CD4-positive, alpha-beta T cell treated with Interleukin-17A for 1 hour (primary cell): ENCODE measurements at regions not wholly inside any gene's neighbourhood (a gene's known extent, or its start where the extent isn't known, plus 50 kb on each side); places are given as distances from the start of the nearest gene placed in this dataset.
"Not testable (repeated sequence)": the region's sequence is repeated elsewhere in the genome, so short reads cannot be mapped to it uniquely, and the experiment has no call there.

Experiments used
- DNase-seq: peaks from one replicate; pipeline ENCODE4 v3.0.0-alpha.2; 2020

DNA sequence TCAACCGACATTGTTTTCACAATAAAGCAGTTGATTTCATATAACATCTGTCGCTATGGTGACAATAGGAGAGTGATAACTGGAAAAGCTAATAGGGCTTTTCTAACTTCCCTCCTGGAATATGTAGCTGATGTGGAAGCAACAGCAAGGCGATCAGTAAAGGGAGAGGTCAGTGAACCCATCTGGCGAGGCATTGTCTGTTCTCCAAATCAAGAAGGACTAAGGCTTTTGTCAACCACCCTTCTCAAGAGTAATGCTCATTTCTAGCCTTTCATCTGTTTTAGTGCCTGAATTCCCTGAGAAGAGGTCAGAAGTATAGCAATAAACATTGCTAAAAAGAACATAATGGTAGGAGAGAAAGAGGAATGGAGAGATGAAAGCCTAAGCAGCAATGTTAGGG, 201.3 kb downstream of the AKAP7 start:
- DNase-seq = no peak

DNA sequence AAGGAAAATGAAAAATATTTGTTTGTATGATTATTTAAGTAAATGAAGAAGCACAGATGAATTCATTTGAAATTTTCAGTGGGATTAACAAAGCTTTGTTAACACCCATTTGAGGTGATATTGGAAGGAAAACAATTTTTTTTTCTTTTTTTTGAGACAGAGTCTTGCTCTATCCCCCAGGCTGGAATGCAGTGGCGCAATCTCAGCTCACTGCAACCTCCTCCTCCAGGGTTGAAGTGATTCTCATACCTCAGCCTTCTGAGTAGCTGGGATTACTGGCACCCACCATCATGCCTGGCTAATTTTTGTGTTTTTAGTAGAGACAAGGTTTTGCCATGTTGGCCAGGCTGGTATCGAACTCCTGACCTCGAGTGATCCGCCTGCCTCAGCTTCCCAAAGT, 211.6 kb downstream of the AKAP7 start:
- DNase-seq = not testable (repeated sequence)

DNA sequence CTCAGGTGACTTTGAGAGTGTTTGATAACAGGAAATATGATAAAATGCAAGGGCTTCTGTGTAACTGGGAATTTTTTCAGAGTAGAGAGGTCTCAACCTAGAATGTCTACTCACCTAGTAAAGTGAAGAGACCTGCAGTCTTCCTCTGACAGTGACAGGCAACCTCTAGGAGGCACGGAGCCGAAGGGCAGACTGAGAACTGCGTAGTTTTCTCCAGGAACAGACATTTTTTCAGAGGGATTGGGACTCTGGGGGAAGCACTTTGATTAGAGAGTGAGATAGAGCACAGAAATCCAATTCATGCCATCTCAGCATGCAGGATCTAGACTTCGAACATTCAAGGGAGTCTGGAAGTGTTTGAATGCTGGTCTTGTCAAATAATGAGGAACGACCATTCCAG, 213.3 kb downstream of the AKAP7 start:
- DNase-seq = no peak

DNA sequence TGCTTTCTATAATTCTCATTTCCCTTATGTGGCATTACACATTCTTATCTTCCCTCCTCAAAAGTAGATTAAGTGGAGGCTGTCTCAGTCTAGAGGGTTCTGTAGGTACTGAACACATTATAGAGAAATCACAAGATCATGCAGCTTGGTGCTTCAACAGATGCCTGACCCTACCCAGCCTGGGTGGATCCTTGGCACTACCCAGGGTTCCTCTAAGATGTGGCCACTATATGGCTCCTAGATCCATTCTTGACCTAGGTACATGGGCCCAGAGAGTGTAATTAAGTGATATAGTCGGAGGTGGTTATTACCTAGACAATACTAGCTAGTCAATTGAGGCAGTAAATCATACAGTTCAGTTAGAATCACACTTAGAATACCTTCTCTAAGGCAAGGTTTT, 213.9 kb downstream of the AKAP7 start:
- DNase-seq = no peak

DNA sequence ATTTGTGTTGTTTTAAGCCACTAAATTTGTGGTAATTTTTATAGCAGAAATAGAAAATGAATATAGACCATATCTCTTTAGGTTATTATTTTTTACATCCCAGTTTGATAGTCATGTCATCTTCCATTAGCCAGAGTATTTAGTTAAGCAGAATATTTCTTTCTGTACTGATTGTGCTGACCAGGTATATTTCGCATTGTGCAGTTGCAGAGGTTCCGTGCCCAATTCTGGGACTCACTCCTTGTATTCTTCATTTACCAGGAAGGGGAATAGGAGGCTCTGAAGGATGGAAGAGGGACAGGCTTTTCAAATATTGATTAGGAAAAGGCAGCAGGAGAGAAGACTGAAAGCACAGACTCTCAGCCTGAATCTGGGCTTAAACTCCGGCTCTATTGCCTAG, 217.8 kb downstream of the AKAP7 start:
- no peak for DNase-seq

DNA sequence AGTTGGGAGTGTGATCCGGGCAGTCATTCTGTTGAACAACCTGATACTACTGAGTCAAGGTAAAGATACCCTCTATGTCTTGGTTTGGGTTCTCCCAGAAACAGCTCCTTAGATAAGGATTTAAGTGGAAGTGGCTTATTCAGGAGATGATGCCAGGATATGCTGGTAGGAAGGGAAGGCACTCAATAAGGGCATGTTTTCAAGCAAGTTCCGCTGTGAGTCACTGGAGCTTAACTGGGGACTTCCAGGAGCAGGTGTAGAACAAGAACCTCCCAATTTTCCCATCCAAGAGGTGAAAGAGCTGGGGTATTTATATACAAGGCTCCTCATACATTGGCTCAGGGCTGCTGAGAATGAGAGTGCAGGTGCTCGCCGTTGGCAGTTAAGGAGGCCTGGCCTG, 218.6 kb downstream of the AKAP7 start:
- DNase-seq = no peak

DNA sequence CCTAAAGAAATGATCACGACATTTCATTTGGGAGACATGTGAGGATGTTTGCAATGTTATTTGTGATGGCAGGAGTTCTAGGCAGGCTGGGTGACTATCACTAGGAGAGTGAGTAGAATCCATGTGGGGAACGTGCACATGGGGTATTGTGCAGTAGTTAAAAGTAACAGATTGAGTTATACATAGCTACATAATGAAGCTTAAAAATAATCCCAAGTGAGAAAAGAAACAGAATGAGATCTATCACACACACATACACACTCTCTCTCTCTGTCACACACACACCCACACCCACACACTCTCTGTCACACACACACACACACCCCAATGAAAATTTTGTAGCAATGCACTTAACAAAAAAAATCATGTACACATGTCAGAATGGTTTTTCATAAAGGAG, 218.7 kb upstream of the ARG1 start:
- DNase-seq = no peak

DNA sequence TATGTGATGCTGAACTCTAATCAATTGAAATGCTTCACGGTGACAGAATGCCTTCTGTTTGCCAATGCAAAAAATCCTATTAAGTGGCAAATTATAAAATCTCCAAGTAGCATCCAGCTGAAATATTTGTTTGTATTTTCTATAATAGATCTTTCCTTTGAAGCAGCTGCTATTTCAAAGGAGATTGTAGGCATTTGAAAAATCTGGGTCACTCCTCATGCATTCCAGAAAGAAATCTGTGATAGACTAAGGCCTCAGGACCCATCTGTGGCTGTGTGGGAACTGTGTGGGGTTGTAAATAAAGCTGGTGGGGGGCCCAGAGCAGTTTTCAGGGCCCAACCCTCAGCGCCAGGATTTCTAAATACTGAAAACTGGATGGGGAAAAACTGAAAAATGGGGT, 216.9 kb upstream of the ARG1 start:
- DNase-seq = no peak

DNA sequence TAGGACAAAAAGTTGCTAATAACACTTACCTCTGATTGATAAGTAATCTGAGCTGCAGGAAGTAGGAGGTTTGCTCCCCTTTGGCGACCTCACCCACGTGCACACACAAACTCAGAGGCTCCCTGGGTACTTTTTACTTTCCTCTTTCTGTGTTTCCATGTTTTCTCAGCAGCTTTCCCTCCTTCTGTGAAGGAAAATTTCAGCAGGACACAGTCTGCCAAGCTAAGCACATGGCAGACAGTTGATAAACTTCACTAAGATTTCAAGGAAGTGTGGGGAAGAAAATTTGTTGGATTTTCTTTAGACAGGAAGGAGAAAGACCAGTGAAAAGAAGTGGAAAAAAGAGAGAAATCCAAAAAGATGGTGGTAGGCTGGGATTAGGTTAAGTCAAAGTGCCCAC, 215.5 kb upstream of the ARG1 start:
- DNase-seq = no peak

DNA sequence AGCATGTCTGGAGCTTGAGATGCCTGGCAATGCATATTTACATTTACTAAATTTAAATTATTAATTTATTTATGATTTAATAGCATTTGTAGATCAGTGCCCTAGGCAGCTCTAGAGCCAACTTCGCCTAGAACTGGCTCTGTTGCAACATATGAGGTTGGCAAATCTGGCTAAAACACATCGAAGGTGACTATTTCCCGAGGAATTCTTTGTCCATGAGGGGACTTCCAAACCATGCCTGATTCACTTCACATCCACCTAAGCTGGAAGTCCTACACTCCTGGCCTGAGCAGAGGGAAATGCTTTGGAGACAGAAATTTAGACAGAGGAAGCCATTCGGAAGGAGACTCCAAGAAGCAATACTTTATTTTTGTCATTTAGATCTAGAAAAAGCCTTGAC, 211.0 kb upstream of the ARG1 start:
- DNase-seq = no peak

DNA sequence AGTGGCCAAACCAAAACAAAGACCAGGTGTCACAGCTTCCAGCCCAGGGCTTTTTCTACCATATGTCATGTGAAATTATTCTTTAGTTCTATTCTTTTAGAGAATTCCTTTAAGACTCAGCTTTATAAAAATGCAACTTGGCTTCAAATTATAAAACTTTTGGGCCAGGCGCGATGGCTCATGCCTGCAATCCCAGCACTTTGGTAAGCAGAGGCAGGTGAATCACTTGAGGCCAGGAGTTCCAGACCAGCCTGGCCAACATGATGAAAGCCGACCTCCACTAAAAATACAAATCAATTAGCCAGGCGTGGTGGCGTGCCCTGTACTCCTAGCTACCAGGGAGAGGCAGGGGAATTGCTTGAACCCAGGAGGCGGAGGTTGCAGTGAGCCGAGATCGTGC, 210.3 kb upstream of the ARG1 start:
- no peak for DNase-seq

DNA sequence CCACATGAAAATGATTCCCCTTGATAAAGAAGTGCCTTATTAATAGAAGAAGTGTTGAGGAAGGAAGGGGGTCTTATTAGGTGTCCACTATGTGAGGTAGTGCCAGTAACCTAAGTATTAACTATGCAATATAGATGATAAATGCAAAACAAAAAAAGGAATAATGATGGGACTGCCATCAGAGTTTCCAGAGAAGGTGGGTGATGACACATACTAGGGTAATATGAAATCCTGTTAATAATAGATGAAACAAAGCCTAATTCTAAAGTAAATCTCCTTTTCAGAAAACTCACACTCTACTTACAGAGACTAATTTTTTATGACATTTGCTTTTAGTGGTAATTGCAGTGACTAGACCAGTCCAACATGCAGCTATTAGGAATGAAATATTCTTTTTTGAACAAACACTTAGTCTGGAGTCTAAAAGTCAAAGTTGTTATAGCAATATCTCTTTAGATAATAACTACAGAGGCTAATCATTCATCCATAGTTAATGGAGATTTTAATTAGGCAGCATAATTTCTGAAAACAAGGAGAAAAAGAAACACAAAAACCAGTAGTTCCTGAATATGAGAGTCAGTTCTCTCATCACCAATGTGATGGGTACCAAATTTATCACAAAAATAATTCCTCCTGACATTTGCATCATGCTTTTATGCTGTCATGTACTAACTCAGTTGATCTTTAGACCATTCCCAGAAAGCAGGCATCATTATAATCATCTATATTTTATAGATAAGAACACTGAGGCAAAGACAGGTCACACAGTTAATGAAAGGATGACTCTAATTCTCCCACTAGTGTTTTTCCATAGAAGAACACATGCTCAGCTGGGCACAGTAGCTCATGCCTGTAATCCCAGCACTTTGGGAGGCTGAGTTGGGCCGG, 208.8 kb upstream of the ARG1 start:
- no peak for DNase-seq

DNA sequence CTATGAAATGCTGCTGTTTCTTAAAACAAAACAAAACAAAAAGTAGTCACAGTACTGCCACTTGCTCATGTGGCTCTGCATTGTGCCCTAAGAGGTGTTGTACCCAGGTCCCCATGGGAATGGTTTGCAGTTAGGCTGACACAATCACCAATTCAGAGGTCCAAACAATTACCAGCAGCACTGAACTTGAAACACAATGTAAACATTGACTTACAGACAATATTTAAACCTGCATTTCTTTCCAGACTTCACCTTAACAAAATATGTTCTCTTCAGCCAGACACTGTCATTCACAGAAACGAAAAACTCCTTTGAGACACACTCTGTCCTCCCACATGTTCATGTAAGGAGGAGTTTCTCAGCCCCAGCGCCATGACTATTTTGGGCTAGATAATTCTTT, 206.8 kb upstream of the ARG1 start:
- DNase-seq = no peak

DNA sequence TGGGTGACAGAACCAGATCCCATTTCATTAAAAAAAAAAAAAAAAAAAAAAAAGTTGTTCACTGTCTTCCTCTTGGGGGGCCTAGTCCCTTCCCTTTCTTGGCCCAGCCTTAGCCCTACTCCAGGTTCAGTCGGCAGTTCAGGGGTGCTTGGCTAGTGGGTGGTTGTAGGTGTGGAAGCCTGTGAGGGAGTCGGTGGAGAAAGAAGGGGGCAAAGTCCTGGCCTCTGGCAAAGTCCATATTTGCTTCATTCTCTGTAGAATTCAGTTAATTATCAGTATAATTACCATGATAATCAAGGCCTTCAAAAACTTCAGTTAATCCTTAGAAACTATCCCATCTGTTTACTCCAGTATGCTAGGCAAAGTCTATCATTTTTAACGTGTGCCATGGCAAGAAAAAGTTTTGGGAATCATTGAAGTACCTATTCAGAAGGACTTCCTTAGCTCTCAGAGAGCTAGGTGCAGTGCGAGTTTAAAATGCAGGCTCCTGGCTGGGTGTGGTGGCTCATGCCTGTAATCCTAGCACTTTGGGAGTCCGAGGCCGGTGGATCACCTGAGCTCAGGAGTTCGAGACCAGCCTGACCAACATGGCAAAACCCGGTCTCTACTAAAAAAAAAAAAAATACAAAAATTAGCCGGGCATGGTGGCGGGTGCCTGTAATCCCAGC, 205.7 kb upstream of the ARG1 start:
- DNase-seq = no peak

DNA sequence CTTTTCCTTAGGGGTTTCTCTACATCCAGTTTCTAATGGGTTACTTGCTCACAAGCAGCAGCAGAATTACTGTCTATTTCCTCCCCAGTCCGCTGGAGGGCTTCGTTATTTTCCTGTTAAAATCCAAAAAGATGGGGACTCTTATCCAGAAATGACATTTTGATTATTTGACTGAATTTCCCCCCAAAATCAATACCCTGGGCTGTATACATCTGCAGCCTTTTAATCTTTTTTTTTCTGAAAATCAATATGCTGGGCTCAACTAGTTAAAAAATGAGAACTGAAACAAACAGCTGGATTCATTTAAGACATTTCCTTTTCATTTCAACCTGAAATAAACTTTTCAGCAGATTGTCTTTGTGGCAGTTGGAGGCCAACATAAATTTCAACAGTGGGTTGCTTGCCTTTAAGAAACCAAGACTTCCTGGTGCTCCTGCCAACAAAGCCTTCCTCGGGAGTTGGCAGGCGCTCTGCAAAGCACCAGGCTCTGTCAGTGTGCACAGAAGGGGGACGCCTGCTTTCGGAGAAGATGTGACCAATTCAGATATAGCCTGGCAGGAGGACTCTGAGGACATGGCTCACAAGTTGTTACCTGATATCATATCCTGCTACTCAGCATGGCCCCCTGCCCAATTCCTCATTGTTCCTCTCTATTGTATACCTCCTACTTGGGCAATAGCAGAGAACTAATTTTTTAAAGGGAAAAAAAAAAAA, 204.7 kb upstream of the ARG1 start:
- no peak for DNase-seq

DNA sequence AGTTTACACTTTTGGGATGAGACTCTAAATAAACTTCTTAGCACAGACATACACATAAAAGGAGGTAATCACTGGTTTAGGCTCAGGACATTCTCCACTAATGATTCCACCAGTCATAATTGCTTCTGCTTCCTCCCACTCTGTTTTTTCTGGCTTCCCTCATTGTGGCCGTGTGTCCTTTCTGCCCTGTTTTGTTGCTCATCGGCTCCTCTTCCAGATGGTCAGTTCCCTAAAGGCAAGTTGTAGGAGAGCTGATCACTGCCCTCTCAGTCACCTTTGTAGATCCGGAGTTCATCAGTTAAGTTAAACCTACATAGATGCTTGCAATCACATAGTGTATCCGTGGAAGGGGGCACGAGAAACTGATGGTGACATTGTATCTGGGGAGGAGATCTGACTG, 200.5 kb upstream of the ARG1 start:
- no peak for DNase-seq

DNA sequence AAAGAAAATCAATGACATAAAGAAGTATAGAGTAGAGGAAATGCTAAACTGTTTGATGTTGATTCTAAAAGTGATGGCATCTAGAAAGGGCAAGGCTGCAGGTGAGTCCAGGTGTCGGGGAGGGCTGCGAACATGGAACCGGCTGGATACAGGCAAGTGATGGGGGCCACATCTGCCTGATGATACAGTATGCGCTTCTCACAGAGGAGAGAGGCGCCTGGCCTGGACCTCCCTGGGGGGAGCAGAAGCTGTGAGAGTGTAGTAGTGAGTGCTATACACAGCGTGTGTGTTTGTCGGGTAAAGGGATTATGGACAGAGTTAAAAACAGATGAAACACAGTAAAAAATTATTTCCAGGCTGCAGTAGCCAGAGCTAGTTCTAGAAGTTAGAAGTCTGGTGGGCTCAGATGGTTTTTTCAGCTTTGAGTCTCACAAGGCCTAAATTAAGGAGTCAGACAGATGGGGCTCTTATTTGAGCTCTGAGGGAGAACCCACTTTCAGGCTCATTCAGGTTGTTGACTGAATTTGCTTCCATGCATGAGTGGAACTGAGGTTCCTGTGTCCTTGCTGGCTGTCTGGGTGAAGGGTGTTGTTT, 195.8 kb upstream of the ARG1 start:
- DNase-seq = no peak

DNA sequence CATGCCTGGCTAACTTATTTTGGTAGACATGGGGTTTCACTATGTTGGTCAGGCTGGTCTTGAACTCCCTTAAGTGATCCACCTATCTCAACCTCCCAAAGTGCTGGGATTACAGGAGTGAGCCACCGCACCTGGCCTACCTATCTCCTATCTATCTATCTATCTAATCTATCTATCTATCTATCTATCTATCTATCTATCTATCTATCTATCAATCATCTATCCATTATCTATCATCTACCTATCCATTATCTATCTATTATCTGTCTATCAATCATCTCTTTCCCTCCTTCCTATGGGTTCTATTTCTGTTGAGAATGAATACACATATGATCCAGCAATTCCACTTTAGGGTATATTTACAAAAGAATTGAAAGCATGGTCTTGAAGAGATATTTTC, 194.2 kb upstream of the ARG1 start:
- no peak for DNase-seq

DNA sequence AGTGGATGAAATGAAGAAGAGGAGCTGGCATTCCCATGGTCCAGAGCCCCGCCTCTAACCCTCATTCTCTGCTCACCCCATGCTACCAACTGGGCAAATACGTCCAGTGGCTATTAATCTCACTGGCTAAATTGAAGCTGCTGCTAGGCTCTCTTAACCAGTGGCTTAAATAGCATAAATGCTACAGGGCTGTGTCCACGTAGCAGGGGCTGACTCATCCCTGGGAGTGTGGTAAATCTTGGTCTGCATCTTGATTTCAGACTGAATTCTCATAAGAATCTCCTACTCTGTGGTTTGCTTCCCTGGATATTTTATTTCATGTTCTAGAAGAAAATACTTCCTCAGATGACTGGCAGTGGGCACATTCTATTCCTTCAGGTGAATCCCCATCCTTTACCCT, 193.1 kb upstream of the ARG1 start:
- DNase-seq = no peak

DNA sequence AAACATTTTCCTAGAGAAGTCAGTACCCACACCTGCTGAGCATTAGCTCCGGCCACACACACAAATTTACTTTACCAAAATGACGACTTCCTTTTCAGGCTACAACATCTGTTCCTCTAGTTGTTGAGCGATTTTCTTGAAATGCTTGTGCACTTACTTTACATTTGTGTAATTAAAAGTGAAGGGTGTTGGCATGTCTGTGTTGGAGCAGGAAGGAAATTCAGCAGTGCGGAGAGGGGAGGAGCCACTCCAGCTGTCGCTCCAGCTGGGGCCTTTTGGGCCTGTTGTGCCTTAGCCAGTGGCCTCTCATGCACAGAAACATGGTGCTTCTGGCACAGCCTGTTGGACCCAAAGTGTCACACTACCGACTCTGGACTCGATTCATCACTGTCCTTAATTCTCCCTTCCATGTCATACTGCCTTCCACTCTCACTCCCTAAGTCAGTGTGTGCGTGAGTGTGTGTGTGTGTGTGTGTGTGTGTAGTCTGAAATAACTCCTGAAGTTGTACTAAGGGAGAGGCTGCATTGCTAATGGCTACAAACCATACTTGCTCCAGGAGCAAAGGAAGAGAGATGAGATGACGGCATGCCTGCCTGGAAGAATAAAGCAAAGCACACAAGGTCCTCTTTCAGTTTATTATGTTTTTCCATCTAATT, 191.8 kb upstream of the ARG1 start:
- no peak for DNase-seq

DNA sequence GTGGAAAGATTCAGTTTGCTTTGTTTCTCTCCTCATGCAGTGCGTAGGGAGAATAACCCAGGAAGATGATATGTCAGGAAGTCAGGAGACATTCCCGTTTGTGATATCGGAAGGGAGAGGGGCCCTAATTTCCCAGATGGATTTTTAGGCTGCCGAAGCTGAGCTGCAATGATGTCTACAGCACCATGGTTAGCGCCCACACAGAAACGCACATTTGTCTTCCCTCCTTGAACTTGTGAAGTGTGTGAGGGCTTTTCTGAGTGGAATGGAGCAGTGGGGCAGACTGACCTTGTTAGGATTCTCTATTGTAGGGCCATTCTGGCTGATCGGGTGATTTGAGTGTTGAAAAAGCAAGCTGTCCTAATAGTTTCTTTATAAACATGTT, 191.3 kb upstream of the ARG1 start:
- DNase-seq = no peak

DNA sequence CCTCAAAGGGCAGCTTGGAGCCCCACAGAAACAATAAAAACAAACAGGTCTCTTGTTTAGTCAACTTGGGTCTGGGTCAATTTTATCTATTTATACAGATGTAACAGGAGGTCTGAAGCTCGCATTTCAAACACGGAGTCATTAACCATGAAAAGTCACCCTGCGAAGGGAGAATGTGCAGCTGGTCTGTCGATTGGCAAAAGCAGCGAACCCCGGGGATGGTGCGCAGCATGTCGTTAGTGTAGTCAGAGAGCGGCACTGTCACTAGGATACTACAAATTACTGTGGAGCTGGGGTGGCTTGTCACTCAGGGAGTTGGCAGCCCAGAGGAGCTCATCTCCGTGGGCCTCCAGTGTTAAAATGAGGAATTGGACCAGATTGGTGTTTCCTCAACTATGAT, 190.4 kb upstream of the ARG1 start:
- no peak for DNase-seq
